Stomach (tissue), 8 donors: ENCODE measurements at regions not wholly inside any gene's neighbourhood (a gene's known extent, or its start where the extent isn't known, plus 50 kb on each side); places are given as distances from the start of the nearest gene placed in this dataset.

Source experiments
- DNase-seq, 2 donors: peaks; one replicate each; pipeline versions ENCODE4 v3.0.0 to v3.0.0-alpha.2; 2013 to 2019
- H3K27ac ChIP-seq, 5 donors: fragments of 200-600 bp in 4 of 5; sonication (generic) in 4 of 5; one replicate each; pipeline ENCODE4 v1.5.1; 2013 to 2019; ENCODE audit warnings: mild to moderate bottlenecking in 1 of 5, moderate library complexity in 1 of 5
- H3K27me3 ChIP-seq, 3 donors: fragments of 200-600 bp; sonication (generic); one replicate each; pipeline ENCODE4 v1.5.1; 2017 to 2019; ENCODE audit warnings: mixed run types in 1 of 3
- H3K36me3 ChIP-seq, 4 donors: fragments of 200-600 bp; sonication (generic); 1 replicate in 3 of 4; 2 replicates in 1 of 4; pipeline ENCODE4 v1.5.1; 2016 to 2019
- H3K4me1 ChIP-seq, 4 donors: fragments of 200-600 bp; sonication (generic); one replicate each; pipeline ENCODE4 v1.5.1; 2016 to 2019
- H3K4me3 ChIP-seq, 4 donors: fragments of 200-600 bp; sonication (generic) in 3 of 4; one replicate each; pipeline ENCODE4 v1.5.1; 2016 to 2019; ENCODE audit warnings: mild to moderate bottlenecking in 1 of 4
- H3K9me3 ChIP-seq, 4 donors: fragments of 200-600 bp; sonication (generic); one replicate each; pipeline ENCODE4 v1.5.1; 2016 to 2019
- CTCF ChIP-seq, 7 experiments: fragments of 450-650 bp in 4 of 7; fragments of 200-600 bp in 3 of 7; sonication (generic) in 3 of 7; IDR thresholded peaks; one replicate each; pipeline ENCODE4 v1.5.1; 2016 to 2019; ENCODE audit warnings: antibody characterized with exemption in 7 of 7, control low read depth in 2 of 7, mild to moderate bottlenecking in 1 of 7
- EP300 ChIP-seq: sonication (generic); formaldehyde crosslinking; IDR thresholded peaks from one replicate; pipeline ENCODE4 v1.6.1; 2017; ENCODE audit warnings: antibody characterized with exemption
- POLR2A ChIP-seq, 4 donors: fragments of 450-650 bp; IDR thresholded peaks; one replicate each; pipeline ENCODE4 v1.6.1; 2016; ENCODE audit warnings: antibody characterized with exemption in 4 of 4, control low read depth in 2 of 4, mild to moderate bottlenecking in 1 of 4, moderate library complexity in 1 of 4
- POLR2AphosphoS5 ChIP-seq, 3 donors: sonication (generic); formaldehyde crosslinking; IDR thresholded peaks; one replicate each; pipeline ENCODE4 v1.6.1; 2016; ENCODE audit warnings: antibody characterized with exemption in 3 of 3
- WGBS, 5 donors: extraction: QIAGEN DNeasy Blood & Tissue Kit in 3 of 5; methylation state at CpG; one replicate each; pipeline versions ENCODE4 v1.1.5 to v1.1.7; 2013 to 2018; 5-methylcytosine and 5-hydroxymethylcytosine counted together
- intact Hi-C: fragments of 100-400 bp; cut with DNase I; formaldehyde crosslinking; loops from one replicate; pipeline ENCODE4 v1.15.1; 2023; ENCODE audit warnings: low total_unique reads
- donor health status: healthy with polysubstance abuse.
- donor health status: Bipolar disorder and iron deficiency.
- donor health status: healthy.

- Histone ChIP-seq H3K27me3 (no peaks in the 10 kb centered on the region), H3K27ac (no peak overlapping the region), H3K4me1 (no peaks in the 10 kb centered on the region), H3K9me3 (no peaks in the 10 kb centered on the region), H3K4me3 (no peak overlapping the region), H3K36me3 (no peaks in the 10 kb centered on the region)
- no peak for TF ChIP-seq POLR2A (IDR thresholded peaks at IDR 0.05)
- no peak for TF ChIP-seq POLR2AphosphoS5 (IDR thresholded peaks at IDR 0.05)
- no peak for TF ChIP-seq EP300
- TF ChIP-seq CTCF (IDR thresholded peaks at IDR 0.05) = no peak
- intact Hi-C loops = no loop called here
- WGBS, 5 donors = 85 to 89% (median 87%) methylated on average over 1 of the region's 1 CpG
- DNase-seq = no peak
Observed at GRCh38 chr3:64987726-64988125, 299.9 kb upstream of the ADAMTS9 start.

- H3K4me3 ChIP-seq = no peak overlapping the region
- H3K36me3 ChIP-seq = no peaks in the 10 kb centered on the region
- DNase-seq = no peak
- H3K4me1 ChIP-seq = no peaks in the 10 kb centered on the region
- intact Hi-C loops = no loop called here
- 65 to 88% (median 83%) methylated on average over 2 of the region's 2 CpGs for WGBS, 5 donors
- no peaks in the 10 kb centered on the region for H3K27me3 ChIP-seq
- TF ChIP-seq CTCF (IDR thresholded peaks at IDR 0.05) (no peak), POLR2AphosphoS5 (IDR thresholded peaks at IDR 0.05) (no peak), EP300 (no peak), POLR2A (IDR thresholded peaks at IDR 0.05) (no peak)
- no peaks in the 10 kb centered on the region for H3K9me3 ChIP-seq
- H3K27ac ChIP-seq = no peak overlapping the region
Observed at GRCh38 chr3:64985072-64985471, 297.3 kb upstream of the ADAMTS9 start.

- DNase-seq = no peak
- H3K4me3 ChIP-seq = no peak overlapping the region
- no peaks in the 10 kb centered on the region for H3K36me3 ChIP-seq
- intact Hi-C loops = no loop called here
- TF ChIP-seq POLR2AphosphoS5 (IDR thresholded peaks at IDR 0.05) (no peak), EP300 (no peak), POLR2A (IDR thresholded peaks at IDR 0.05) (no peak), CTCF (IDR thresholded peaks at IDR 0.05) (no peak)
- no peaks in the 10 kb centered on the region for H3K27me3 ChIP-seq
- H3K27ac ChIP-seq = no peak overlapping the region
- H3K9me3 ChIP-seq = no peaks in the 10 kb centered on the region
- H3K4me1 ChIP-seq = no peaks in the 10 kb centered on the region
- 74 to 86% (median 84%) methylated on average over 6 of the region's 6 CpGs for WGBS, 5 donors
Observed at GRCh38 chr3:64983583-64984359, 296.0 kb upstream of the ADAMTS9 start.

GRCh38 chr3:64977308-64978100, 289.7 kb upstream of the ADAMTS9 start:
- Histone ChIP-seq H3K27me3 (no peaks in the 10 kb centered on the region), H3K9me3 (no peaks in the 10 kb centered on the region), H3K36me3 (no peaks in the 10 kb centered on the region), H3K27ac (no peak overlapping the region), H3K4me3 (no peak overlapping the region), H3K4me1 (no peaks in the 10 kb centered on the region)
- TF ChIP-seq POLR2AphosphoS5 (IDR thresholded peaks at IDR 0.05) (no peak), CTCF (IDR thresholded peaks at IDR 0.05) (no peak), POLR2A (IDR thresholded peaks at IDR 0.05) (no peak)
- no peak for DNase-seq
- WGBS, 5 donors = 85 to 91% (median 88%) methylated on average over 8 of the region's 8 CpGs
- intact Hi-C loops = no loop called here
